Naive thymus-derived CD8-positive, alpha-beta T cell (primary cell): ENCODE measurements at regions not wholly inside any gene's neighbourhood (a gene's known extent, or its start where the extent isn't known, plus 50 kb on each side); places are given as distances from the start of the nearest gene placed in this dataset.
"Not testable (repeated sequence)": the region's sequence is repeated elsewhere in the genome, so short reads cannot be mapped to it uniquely, and the experiment has no call there.

Experiments
- ATAC-seq, 2 donors: fragments of 150-1000 bp; cut with Tn5 transposase in 1 of 2; sonication (Bioruptor Pico), chemical (Tn5 transposase) in 1 of 2; 1 replicate in 1 of 2; 2 replicates in 1 of 2; pipeline ENCODE4 v1.10.0; 2021; ENCODE audit warnings: mild to moderate bottlenecking in 2 of 2, moderate library complexity in 2 of 2
- POLR2A ChIA-PET: fragments of 350-600 bp; sonication (Branson Sonifier 250); formaldehyde crosslinking; loops from one replicate; lab custom pipeline; 2021; ENCODE audit warnings: antibody characterized with exemption; lab: Charles Lee
- DNase-seq, 10 donors: peaks; one replicate each; pipeline versions ENCODE4 v3.0.0 to v3.0.0-alpha.2; 2020 to 2022
- H3K27ac Mint-ChIP-seq, 10 donors: one replicate each; pipeline ENCODE4 v1.8.0; 2020 to 2022; ENCODE audit warnings: mild to moderate bottlenecking in 10 of 10, mixed read lengths in 10 of 10, moderate library complexity in 4 of 10, inconsistent platforms in 1 of 10
- H3K27me3 Mint-ChIP-seq, 5 donors: one replicate each; pipeline ENCODE4 v1.8.0; 2021 to 2022; ENCODE audit warnings: mixed read lengths in 5 of 5
- H3K36me3 Mint-ChIP-seq, 3 donors: one replicate each; pipeline ENCODE4 v1.8.0; 2020 to 2022; ENCODE audit warnings: mixed read lengths in 3 of 3, mild to moderate bottlenecking in 2 of 3, inconsistent platforms in 1 of 3
- H3K4me1 Mint-ChIP-seq, 4 donors: one replicate each; pipeline ENCODE4 v1.8.0; 2021 to 2022; ENCODE audit warnings: mixed read lengths in 4 of 4
- H3K4me3 Mint-ChIP-seq, 10 donors: one replicate each; pipeline ENCODE4 v1.8.0; 2020 to 2022; ENCODE audit warnings: mild to moderate bottlenecking in 10 of 10, mixed read lengths in 10 of 10, moderate library complexity in 6 of 10, inconsistent platforms in 1 of 10
- H3K9me3 Mint-ChIP-seq, 9 donors: one replicate each; pipeline ENCODE4 v1.8.0; 2020 to 2022; ENCODE audit warnings: mixed read lengths in 9 of 9, mild to moderate bottlenecking in 3 of 9, inconsistent platforms in 1 of 9, moderate library complexity in 1 of 9

DNA sequence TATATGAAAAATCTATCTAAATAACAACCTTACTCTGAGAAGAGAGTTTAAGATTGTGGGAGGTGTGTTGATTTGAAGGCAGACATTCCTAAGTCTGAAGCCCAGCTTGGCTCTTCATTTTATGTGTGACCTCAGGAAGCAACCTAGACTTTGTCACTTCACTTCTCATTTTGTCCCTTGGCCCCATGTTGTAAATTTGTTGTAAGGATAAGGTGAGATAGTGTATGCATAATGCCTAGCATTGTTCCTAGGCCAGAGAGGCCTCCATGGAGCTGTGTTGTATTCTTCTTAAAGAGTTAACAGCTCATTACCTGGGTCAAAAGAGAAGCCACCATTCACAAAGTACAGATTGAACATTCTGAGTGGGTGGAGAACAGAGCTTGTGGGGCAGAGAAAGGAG, 1084.4 kb upstream of the SLIT2 start:
- POLR2A ChIA-PET = no interaction called here
- ATAC-seq (no peak), DNase-seq (no peak)
- Mint-ChIP-seq H3K9me3 (peaks cover 0 to 26% (median 6%) of the 10 kb centered on the region in 9 donors), H3K27me3 (no peaks in the 10 kb centered on the region), H3K36me3 (no peaks in the 10 kb centered on the region), H3K27ac (no peak overlapping the region), H3K4me3 (no peak overlapping the region), H3K4me1 (no peaks in the 10 kb centered on the region)

DNA sequence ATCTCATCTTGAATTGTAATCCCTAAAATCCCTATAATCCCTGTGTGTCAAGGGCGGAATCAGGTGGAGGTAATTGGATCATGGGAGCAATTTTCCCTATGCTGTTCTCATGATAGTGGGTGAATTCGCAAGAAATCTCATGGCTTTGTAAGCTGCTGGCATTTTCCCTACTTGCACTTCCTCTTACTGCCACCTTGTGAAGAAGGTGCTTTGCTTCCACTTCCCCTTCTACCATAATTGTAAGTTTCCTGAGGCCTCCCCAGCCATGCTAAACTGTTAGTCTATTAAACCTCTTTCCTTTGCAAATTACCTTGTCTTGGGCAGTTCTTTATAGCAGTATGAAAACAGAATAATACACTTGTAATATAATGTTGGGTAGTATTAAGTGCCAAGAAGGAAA, 1087.4 kb upstream of the SLIT2 start:
- Mint-ChIP-seq H3K36me3 (no peaks in the 10 kb centered on the region), H3K4me1 (no peaks in the 10 kb centered on the region), H3K27ac (no peak overlapping the region), H3K27me3 (no peaks in the 10 kb centered on the region), H3K9me3 (peaks cover 5 to 30% (median 8%) of the 10 kb centered on the region in 9 donors), H3K4me3 (no peak overlapping the region)
- ATAC-seq = no peak
- no peak for DNase-seq
- POLR2A ChIA-PET = no interaction called here

DNA sequence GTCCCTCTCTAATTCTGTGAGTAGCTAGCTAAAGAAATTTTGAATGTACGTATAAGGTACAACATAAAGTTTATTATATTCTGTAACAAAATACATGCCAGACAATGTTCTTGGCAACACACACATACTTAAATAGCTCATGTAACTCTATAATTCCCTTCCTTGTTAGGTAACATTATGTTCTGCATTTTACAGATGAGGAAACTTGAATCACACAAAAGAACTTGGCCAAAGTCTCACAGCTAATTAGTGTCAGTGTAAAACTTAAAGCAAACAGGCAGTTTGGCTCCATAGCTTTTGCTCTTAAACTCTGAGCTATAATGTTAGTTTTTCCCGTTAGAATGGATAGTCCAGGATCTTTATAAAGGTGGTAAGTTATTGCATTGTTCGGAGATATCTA, 1091.8 kb upstream of the SLIT2 start:
- Mint-ChIP-seq H3K9me3 (peaks cover 10 to 54% (median 23%) of the 10 kb centered on the region in 9 donors), H3K27me3 (no peaks in the 10 kb centered on the region), H3K36me3 (peaks cover 0 to 20% (median 3%) of the 10 kb centered on the region in 3 donors), H3K4me3 (no peak overlapping the region), H3K27ac (no peak overlapping the region), H3K4me1 (no peaks in the 10 kb centered on the region)
- ATAC-seq = no peak
- no peak for DNase-seq
- POLR2A ChIA-PET = no interaction called here

DNA sequence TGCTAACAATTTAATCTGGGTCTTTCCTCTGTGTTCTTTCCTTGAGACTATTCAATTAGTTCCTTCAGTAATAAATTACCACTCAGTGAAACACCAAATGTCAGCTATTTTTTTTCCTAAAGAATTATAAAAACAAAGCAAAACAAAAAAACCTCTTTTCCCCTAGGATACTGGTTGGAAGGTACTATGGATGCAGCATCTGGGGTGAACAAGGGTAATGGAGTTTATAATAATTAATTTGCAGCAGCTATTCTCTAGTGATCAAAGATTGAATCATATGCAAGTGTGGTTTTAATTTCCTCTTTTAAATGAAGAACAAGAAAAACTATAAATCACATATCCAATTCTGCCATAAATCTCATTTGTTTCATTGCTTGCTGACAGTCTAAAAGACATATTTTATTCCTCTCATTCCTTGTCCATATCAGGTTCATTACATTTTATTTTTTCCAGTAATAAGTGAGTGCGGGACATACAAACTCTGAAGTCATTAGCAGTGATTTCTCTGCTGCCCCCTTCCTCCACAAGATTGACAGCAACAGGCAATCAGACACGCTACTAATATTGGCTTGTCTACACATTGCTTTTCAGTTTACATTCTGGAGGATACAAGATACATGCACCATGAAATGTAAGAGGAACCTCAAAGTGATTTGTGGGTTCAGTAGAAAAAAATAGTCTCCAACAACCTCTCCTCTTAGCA, 1093.4 kb upstream of the SLIT2 start:
- Mint-ChIP-seq H3K4me1 (no peaks in the 10 kb centered on the region), H3K4me3 (no peak overlapping the region), H3K36me3 (peaks cover 0 to 22% (median 3%) of the 10 kb centered on the region in 3 donors), H3K27ac (no peak overlapping the region), H3K27me3 (no peaks in the 10 kb centered on the region), H3K9me3 (peaks cover 15 to 53% (median 26%) of the 10 kb centered on the region in 9 donors)
- POLR2A ChIA-PET = no interaction called here
- DNase-seq = no peak
- ATAC-seq = no peak

DNA sequence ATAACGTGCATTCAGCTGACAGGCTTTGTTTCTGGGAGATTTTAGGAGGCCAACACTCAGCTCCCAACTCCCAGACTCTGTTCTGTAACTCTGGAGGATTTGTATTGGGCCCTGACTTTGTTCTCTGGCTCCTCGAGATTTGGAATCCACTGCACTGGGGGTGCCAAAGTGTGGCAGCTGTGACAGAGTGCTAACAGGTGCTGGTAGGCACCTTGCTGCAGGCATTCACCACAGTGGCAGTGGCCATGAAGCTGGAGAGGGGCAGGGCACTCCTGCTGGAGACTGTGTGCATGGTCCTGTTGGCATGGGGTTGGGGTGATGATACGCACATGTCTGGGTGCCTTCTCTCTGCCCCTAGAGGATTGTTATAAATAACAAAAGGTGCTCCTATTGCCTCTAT, 1094.9 kb upstream of the SLIT2 start:
- no peak overlapping the region for H3K4me3 Mint-ChIP-seq
- ATAC-seq (no peak), DNase-seq (no peak)
- peaks cover 0 to 22% (median 3%) of the 10 kb centered on the region in 3 donors for H3K36me3 Mint-ChIP-seq
- H3K27me3 Mint-ChIP-seq = no peaks in the 10 kb centered on the region
- POLR2A ChIA-PET = no interaction called here
- H3K4me1 Mint-ChIP-seq = no peaks in the 10 kb centered on the region
- peaks cover 13 to 59% (median 31%) of the 10 kb centered on the region in 9 donors for H3K9me3 Mint-ChIP-seq
- H3K27ac Mint-ChIP-seq = no peak overlapping the region

DNA sequence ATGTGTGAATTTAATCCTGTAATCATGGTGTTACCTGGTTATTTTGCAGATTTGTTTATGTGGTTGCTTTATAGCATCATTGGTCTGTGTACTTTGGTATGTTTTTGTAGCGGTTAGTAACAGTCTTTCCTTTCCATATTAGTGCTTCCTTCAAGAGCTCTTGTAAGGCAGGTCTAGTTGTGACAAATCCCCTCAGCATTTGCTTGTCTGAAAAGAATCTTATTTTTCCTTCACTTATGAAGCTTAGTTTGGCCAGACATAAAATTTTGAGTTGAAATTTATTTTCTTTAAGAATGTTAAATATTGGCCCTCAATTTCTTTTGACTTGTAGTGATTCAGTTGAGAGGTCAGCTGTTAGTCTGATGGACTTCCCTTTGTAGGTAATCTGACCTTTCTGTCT, 1096.1 kb upstream of the SLIT2 start:
- no peaks in the 10 kb centered on the region for H3K4me1 Mint-ChIP-seq
- ATAC-seq (no peak), DNase-seq (no peak)
- POLR2A ChIA-PET = no interaction called here
- peaks cover 13 to 55% (median 30%) of the 10 kb centered on the region in 9 donors for H3K9me3 Mint-ChIP-seq
- peaks cover 0 to 22% (median 3%) of the 10 kb centered on the region in 3 donors for H3K36me3 Mint-ChIP-seq
- H3K27me3 Mint-ChIP-seq = no peaks in the 10 kb centered on the region
- no peak overlapping the region for H3K27ac Mint-ChIP-seq
- no peak overlapping the region for H3K4me3 Mint-ChIP-seq

DNA sequence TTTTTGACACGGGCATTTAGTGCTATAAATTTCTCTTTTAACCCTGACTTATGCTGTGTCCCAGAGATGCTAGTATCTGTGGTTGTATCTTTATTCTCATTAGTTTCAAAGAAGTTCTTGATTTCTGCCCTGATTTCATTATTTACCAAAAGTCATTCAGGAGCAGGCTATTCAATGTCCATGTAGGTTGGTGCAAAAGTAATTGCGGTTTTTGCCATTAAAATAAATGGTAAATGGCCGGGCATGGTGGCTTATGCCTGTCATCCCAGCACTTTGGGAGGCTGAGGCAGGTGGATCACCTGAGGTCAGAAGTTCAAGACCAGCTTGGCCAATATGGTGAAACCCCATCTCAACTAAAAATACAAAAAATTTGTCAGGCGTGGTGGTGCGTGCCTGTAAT, 1097.4 kb upstream of the SLIT2 start:
- Mint-ChIP-seq H3K36me3 (peaks cover 0 to 22% (median 3%) of the 10 kb centered on the region in 3 donors), H3K9me3 (peaks cover 13 to 50% (median 26%) of the 10 kb centered on the region in 9 donors)
- H3K4me1 Mint-ChIP-seq, DNase-seq, H3K27me3 Mint-ChIP-seq, H3K4me3 Mint-ChIP-seq, H3K27ac Mint-ChIP-seq, POLR2A ChIA-PET, ATAC-seq: not testable (repeated sequence)

DNA sequence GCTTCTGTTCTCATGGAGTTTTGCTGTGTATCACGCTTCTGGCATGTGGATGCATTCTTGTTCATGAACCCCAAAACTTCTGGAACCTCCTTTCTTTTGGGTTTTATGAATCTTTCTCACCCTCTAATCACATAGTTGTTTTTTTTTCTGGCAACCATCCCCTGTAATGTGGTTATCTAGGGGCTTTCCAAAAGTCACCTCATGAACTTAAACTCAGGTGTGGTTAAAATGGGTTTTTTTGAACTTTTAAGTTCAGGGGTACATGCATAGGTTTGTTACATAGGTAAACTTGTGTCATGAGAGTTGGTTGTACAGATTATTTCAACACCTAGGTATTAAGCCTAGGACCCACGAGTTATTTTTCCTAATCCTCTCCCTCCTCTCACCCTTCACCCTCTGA, 1099.4 kb upstream of the SLIT2 start:
- Mint-ChIP-seq H3K9me3 (peaks cover 12 to 43% (median 29%) of the 10 kb centered on the region in 9 donors), H3K4me3 (no peak overlapping the region), H3K27ac (no peak overlapping the region), H3K27me3 (no peaks in the 10 kb centered on the region), H3K4me1 (no peaks in the 10 kb centered on the region), H3K36me3 (peaks cover 0 to 19% (median 3%) of the 10 kb centered on the region in 3 donors)
- POLR2A ChIA-PET = no interaction called here
- DNase-seq (no peak), ATAC-seq (no peak)

DNA sequence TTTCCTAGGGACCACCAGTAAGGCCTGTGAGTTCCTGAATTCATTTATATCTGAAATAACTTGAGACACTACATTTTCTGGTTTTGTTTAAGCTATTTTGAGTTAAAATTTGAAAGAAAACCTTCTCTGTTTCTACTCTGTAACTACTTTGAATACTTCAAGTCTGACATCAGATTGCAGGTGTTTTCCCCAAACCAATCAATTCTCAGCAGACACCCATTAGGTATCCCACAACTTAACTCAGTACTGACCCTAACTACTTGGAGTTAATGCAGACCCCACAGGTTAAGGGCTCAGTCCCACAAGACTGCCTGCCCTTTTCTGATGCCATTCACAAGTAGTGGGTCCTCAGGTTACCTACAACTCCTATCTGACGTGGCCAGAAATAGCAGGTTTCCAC, 1100.0 kb upstream of the SLIT2 start:
- ATAC-seq (no peak), DNase-seq (no peak)
- H3K27me3 Mint-ChIP-seq = no peaks in the 10 kb centered on the region
- H3K4me1 Mint-ChIP-seq = no peaks in the 10 kb centered on the region
- no peak overlapping the region for H3K4me3 Mint-ChIP-seq
- POLR2A ChIA-PET = no interaction called here
- peaks cover 0 to 18% (median 3%) of the 10 kb centered on the region in 3 donors for H3K36me3 Mint-ChIP-seq
- H3K9me3 Mint-ChIP-seq = peaks cover 12 to 37% (median 27%) of the 10 kb centered on the region in 9 donors
- H3K27ac Mint-ChIP-seq = no peak overlapping the region

DNA sequence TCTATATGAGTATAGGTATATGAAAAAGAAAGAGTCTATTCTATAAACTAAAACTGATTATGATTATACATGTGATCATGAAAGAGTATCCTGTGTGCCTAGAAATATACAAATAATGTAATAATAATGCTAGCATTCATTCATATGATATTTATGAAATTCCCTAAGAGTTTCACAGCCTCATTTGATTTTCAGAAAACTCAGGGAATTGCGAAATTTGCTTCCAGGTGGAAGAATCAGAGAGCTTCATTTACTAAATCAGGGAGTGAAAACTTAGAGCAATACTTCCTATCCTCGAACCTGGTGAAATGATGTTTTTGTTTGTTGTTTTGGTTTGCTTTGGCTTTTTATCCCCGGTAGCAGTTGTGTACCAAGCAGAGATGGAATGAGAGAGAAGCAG, 1105.7 kb upstream of the SLIT2 start:
- DNase-seq (no peak), ATAC-seq (no peak)
- POLR2A ChIA-PET = no interaction called here
- Mint-ChIP-seq H3K9me3 (peaks cover 0 to 10% (median 5%) of the 10 kb centered on the region in 9 donors), H3K36me3 (no peaks in the 10 kb centered on the region), H3K27me3 (no peaks in the 10 kb centered on the region), H3K27ac (no peak overlapping the region), H3K4me1 (no peaks in the 10 kb centered on the region), H3K4me3 (no peak overlapping the region)

DNA sequence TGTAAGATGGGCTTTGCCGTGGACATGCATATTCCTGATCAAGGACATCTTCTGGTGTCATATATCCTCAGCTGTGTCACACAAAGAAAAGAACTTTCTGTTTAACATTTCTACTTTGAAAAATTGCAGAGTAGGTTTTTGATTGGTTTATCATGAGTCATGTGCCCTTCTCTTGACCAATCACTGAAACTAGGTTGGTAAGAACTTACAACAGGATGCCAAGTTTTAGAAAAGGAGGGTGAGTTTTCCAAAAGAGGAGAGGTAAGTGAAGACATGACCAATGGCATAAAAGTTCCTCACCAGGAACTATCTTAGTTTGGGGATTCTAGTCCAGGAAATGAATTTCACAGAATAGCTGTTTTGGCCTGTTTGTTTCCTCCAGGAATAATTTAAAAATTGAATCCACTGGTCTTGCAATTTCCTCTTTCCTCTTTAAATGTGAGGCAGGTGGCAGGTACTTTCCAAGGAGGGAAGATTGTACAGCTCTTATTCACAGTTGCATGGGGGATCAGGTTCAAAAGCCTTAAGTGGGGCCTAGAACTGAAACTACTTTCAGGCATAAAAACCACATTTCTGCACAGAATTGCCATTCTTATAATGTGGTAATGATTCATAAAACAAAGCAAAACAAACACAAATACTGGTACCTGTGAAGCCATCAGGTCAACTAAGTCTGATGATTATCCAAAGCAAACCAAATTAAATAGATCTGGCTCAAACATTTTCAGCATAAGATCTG, 1114.5 kb upstream of the LCORL start:
- Mint-ChIP-seq H3K27ac (no peak overlapping the region), H3K36me3 (no peaks in the 10 kb centered on the region), H3K9me3 (peaks cover 0 to 20% (median 9%) of the 10 kb centered on the region in 9 donors), H3K27me3 (no peaks in the 10 kb centered on the region), H3K4me3 (no peak overlapping the region), H3K4me1 (no peaks in the 10 kb centered on the region)
- ATAC-seq = no peak
- POLR2A ChIA-PET = no interaction called here
- DNase-seq = no peak

DNA sequence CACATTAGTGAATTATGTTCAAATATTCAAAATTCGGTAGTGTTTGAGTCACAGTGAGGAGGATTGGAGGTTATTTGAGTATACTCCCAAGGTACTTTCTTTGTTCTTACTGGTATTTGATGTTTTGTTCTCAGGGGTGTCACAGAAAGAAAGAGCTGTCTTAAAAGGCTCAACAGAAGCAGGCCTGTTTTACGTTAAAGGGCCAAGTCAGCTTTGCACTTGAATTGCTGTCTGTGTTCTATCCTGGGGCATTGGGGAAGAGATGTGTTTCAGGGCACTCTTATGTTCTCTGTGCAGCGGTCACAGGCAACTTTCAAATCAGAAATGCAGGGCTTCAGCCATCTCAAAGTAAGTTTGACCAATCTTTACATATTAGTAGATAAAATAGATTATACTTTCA, 1113.1 kb upstream of the LCORL start:
- no peaks in the 10 kb centered on the region for H3K36me3 Mint-ChIP-seq
- no peaks in the 10 kb centered on the region for H3K4me1 Mint-ChIP-seq
- H3K27me3 Mint-ChIP-seq = no peaks in the 10 kb centered on the region
- DNase-seq (no peak), ATAC-seq (no peak)
- H3K9me3 Mint-ChIP-seq = peaks cover 0 to 27% (median 12%) of the 10 kb centered on the region in 9 donors
- POLR2A ChIA-PET = no interaction called here
- H3K4me3 Mint-ChIP-seq = no peak overlapping the region
- no peak overlapping the region for H3K27ac Mint-ChIP-seq

DNA sequence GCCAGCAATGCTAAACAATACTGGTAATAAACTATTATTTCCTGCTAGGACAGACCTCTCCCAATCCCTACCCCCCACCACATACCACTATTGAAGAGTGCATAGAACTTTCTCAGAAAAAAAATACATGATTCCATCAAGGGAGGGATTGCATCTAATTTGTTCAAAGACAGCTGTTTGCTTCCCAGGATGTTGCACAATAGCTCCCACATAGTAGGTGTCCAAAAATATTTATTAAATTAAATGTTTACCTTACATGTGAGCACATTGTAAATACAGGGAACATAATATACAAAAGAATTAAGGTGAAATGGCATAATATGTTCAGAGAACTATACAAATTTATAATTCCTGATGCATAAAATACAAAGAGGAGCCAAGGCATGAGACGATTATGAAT, 1111.8 kb upstream of the LCORL start:
- H3K27me3 Mint-ChIP-seq = no peaks in the 10 kb centered on the region
- POLR2A ChIA-PET = no interaction called here
- DNase-seq (no peak), ATAC-seq (no peak)
- H3K36me3 Mint-ChIP-seq = no peaks in the 10 kb centered on the region
- no peaks in the 10 kb centered on the region for H3K4me1 Mint-ChIP-seq
- H3K4me3 Mint-ChIP-seq = no peak overlapping the region
- H3K9me3 Mint-ChIP-seq = peaks cover 0 to 27% (median 12%) of the 10 kb centered on the region in 9 donors
- no peak overlapping the region for H3K27ac Mint-ChIP-seq
